ENCODE measurements at regions not wholly inside any gene's neighbourhood (a gene's known extent, or its start where the extent isn't known, plus 50 kb on each side); places are given as distances from the start of the nearest gene placed in this dataset.

DNA sequence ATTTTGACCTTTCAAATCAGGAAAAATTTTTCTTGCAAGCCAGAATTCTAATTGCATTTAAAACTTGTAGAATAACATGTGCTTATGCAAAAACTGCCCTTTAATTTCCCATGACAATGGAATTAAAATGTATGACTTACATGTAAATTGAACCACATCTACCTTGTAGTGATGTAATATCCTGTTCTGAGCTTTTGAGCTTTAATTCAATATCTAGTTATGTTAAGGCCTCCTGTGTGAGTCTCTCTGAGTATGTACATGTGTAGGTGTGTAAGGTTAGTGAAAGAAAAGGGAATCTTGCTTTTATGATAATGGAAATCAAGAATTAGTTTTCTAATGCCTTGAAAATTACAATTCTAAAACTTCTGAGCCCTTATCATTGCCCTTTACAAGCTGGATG lies 344.8 kb upstream of the AKR1E2 start:
- no peak overlapping the region for H3K4me3 ChIP-seq (ENCODE audit: low read length)
- no peak for DNase-seq (ENCODE audit: low read depth, low spot score)

DNA sequence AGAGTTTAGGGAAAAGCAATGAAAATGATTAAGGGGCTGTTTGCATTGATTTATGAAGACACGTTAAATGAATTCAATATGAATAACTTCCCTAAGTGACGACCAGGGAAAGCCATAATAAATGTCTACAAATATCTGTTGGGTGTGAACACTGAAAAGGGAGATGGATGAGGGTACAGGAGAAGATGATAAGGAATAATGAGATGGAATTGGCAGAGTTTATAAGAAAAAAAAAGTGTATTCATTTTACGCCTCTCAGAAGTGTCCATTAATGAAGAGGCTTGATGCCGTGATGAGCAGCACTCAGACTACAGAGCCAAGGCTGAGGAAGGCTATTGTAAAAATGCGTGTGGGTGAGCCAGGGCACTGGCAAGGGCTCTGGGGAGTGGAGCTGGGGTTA lies 346.7 kb upstream of the AKR1E2 start:
- no peak overlapping the region for H3K4me3 ChIP-seq (ENCODE audit: low read length)
- DNase-seq (ENCODE audit: low read depth, low spot score) = no peak

DNA sequence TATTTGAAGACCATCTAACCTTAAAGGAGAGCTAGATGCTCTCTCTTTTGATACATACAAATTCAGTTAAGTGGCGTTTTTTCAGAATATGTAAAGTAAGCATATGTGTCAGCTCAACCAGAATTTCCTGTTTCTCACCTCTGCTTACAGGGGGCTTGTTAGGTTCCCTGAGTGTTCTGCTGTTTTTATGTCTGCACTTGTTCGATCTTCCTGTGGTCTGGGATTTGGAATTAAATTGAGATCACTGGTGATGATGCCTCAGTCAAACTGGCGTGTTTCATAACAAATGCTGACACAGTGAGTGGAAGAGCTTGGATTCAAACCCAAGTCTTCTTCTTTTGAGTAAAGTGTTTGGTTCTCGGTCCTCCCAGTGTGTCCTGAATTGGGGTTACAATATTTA lies 348.3 kb upstream of the AKR1E2 start:
- no peak overlapping the region for H3K4me3 ChIP-seq (ENCODE audit: low read length)
- no peak for DNase-seq (ENCODE audit: low read depth, low spot score)

DNA sequence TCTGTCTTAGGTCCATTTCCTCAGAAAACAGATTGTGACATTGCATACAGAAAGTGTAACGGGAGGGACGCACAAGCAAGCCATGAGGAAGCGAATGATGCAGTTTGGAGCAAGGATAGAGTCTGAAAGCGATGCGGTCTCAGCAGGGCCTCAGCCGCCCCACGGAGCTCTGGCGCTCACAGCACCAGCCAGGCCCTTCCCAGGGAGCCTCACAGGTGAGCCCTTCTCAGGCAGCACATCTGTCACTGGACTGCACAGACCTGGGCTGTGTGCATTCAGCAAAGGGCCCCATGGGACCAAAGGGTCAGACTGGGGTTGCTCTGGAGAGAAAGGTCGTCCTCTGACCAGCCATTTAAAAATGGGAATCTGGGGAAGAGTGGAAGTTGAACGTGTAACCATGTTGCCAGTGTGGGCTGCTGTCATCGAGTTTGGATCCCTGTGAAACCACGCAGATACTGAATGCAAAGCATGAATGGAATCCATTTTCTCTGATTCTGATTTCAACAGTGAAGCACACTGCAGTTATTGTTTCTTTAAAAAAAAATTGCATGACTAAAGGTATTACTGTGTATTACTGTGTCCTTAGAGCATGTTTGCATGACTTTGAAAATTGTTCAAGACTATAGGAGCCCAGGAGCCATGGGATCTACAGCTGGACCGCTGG lies 350.0 kb upstream of the AKR1E2 start:
- no peak overlapping the region for H3K4me3 ChIP-seq (ENCODE audit: low read length)
- no peak for DNase-seq (ENCODE audit: low read depth, low spot score)

DNA sequence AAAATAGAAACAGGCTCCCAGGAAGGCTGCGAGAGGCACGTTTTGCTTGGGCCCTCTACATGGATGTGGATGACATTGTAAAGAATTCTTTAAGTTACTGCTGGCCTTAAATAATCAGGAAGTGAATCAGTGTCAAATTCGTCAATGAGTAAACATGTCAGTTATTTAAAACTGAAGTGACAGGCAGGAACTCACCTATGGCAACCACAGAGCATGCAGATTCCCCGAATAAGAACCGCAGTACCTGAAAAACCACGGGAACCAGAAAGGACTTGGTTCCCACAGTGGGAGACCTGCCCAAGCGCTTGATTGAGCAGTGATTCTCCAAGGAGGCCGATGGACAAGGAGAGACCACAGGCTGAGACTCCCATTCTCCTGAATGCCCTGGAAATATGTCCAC lies 351.2 kb upstream of the AKR1E2 start:
- no peak for DNase-seq (ENCODE audit: low read depth, low spot score)
- no peak overlapping the region for H3K4me3 ChIP-seq (ENCODE audit: low read length)

DNA sequence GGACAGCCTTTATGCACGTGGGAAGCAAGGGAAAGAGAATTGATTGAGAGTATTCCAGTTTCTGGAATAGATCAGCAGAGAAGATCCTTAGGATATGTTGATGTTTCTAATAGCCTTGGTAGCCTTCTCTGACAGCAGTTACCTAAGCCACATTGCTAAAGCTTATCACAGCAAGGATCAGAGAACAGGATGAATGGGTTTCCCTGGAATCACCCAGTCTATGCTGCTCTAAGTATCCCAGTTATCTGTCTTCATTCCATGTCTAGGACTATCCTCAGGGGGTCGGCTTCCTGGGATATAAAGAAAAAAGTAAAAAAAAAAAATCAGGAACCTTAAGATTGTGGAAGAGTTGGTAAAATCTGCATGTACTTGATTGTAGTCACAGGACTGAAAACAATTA lies 352.0 kb upstream of the AKR1E2 start:
- no peak overlapping the region for H3K4me3 ChIP-seq (ENCODE audit: low read length)
- DNase-seq (ENCODE audit: low read depth, low spot score) = no peak

DNA sequence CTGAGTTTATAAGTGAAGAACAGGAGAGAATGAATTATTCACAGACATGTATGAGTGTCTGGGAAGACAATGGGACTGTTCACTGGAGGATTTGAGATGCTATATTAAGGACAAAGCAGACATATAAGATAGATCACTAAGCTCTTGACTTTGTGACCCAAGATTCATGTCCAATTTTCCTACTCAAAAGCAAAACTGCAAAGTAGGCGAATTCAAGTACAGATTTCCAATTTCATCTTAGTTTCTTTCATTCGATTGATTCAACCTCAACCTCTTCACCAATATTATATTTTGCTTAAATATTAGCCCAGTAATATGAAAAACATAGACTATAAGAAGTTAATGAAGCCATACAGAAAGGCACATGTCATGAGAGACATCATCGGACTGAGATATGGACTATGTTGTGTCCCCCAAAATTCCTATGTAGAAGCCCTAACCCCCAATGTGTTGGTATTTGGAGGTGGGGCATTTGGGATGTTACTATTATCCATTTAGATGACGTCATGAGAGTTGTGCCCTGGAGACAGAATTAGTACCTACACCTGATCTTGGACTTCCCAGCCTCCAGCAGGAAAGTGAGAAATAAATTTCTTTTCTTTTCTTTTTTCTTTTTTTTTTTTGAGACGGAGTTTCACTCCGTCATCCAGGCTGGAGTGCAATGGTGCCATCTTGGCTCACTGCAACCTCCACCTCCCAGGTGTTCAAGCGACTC lies 353.7 kb upstream of the AKR1E2 start:
- no peak for DNase-seq (ENCODE audit: low read depth, low spot score)
- no peak overlapping the region for H3K4me3 ChIP-seq (ENCODE audit: low read length)

DNA sequence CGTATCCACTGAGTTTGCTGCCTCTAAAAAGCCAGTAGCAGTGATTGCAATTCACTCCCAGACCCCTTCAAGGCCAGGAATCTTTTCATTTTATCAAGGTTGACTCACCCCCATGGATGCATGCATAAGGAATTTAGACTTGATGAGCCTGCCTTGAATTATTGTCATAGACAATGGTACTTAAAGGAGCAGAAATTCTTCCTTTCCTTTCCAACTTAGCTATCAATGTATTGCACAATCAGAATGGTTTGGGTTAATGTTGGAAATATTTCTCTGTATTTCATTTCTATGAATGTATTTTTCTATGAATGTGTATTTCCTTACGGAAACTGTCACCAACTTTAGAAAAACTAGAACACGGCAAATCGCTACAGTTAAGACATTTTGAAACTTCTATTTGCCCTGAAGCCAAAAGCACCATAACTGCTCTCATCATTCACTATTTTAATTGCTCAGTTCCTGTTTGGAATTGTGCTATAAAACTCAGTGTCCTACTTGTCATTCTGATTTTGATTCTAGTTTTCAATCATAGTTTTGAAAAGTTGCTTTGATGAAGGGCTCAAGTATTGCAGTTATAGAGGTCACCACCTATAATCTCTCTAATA lies 355.7 kb upstream of the AKR1E2 start:
- DNase-seq (ENCODE audit: low read depth, low spot score) = no peak

DNA sequence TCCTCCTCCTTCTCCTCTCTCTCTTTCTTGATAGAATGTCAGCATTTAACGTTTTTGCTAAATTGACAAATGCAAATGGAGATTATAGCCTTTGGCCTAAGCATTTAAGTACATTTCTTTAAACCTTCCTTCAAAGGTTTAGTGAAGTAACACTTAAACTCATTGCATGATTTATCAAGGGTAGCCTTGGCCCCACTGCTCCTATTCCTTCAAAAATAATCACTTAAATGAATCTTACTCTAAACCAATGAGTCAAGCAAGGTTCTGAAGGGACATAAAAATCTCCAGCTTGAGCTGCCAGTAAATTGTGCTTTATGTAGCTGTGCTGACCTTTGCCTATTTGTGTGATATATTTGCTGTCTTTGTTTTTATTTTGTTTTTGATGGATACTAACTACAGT lies 358.5 kb upstream of the AKR1E2 start:
- no peak overlapping the region for H3K4me3 ChIP-seq (ENCODE audit: low read length)
- DNase-seq (ENCODE audit: low read depth, low spot score) = no peak

More for the DNA sequence above, 355.7 kb upstream of the AKR1E2 start:
- H3K4me3 ChIP-seq (ENCODE audit: low read length) = no peak overlapping the region

DNA sequence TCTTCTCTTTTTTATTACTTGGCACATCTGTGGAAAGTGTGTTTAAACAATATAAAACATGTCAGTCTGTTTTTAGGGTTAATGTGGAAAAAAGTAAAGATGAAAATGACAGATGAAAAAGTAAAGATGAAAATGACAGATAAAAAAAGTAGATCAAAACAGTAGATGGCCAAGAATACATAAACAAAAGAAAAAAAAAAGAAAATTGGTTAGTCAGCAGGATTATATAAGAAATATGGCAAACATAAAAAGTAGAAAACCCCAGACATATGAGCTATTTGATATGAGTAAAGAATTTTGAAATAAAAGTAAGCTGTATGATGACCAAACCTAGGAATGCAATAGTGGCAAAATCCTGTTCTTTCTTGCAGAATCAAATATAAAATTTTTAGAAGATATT lies 365.7 kb upstream of the AKR1E2 start:
- no peak for DNase-seq (ENCODE audit: low read depth, low spot score)
- H3K4me3 ChIP-seq (ENCODE audit: low read length) = no peak overlapping the region

DNA sequence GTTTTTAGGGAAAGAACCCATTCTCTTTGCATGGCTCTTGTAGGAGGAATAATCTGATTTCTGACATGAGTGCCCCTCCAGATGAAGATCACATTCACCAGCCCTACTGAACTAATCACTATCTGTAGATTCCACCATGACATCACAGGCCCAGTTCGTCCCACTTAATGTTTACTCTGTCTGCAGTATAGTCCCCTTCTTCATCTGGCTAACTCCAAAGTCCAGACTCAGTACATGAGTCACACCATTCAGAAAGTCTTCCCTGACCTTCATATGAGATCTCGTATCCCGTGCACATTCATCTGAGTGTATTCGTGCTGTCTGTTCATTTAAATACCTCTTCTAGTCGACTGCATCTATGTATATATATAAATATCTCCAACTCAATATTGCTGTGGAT lies 366.5 kb upstream of the AKR1E2 start:
- no peak overlapping the region for H3K4me3 ChIP-seq (ENCODE audit: low read length)
- no peak for DNase-seq (ENCODE audit: low read depth, low spot score)

DNA sequence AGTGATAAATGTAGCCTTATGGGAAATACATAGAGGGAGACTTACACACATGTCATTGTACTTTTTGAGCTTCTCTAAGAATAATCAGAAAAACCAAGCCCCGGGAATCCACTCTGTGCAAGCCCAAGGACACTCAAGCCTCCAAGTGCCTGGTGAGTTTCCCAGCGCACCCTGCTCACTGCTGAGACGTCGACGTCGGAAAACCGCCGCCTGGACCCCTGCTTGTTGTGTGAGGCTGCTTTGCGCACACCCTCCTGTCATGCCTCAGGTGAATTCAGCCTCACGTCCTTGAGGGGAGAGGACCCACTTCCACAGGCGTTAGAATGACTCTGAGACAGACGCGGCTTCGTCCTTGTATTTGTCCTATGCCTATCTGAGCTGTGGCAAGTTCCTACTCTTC lies 368.4 kb upstream of the AKR1E2 start:
- DNase-seq (ENCODE audit: low read depth, low spot score) = no peak
- no peak overlapping the region for H3K4me3 ChIP-seq (ENCODE audit: low read length)

DNA sequence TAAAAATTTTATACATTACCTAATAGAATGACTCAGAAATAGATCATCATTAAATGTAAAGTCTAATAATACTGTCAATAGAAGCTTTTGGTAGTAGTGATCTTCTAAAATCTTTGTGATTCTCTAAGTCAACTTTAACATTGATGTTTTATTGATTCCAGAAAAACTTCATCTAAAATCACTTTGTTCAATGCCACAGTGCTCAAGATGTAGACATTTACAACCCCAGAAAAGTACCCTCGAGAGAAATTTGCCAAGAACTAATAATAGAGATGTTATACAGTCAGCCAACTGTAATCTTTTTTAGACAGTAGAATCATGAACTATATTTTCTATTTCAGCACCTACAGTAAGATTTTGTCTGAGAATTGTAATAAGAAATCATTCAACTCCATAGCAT lies 369.2 kb upstream of the AKR1E2 start:
- DNase-seq (ENCODE audit: low read depth, low spot score) = no peak
- no peak overlapping the region for H3K4me3 ChIP-seq (ENCODE audit: low read length)

DNA sequence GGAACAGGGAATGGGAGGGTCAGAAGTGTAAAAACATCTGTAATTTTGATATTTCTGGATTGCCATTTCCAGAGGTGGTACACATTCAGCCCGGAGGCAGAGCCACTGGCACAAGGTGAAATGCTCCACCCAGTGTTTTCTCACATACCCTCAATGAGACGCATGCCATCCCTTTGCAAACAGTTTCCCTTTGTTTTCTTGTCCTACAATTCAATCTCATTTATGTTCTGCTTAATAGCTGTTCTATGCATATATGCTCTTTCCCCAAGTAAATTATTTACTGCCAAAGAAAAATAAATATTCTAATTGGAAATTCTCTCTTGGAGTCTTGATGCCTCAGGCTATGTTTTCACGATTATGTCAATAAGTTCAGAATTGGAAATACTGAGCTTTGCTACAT lies 369.7 kb upstream of the AKR1E2 start:
- DNase-seq (ENCODE audit: low read depth, low spot score) = no peak
- no peak overlapping the region for H3K4me3 ChIP-seq (ENCODE audit: low read length)

DNA sequence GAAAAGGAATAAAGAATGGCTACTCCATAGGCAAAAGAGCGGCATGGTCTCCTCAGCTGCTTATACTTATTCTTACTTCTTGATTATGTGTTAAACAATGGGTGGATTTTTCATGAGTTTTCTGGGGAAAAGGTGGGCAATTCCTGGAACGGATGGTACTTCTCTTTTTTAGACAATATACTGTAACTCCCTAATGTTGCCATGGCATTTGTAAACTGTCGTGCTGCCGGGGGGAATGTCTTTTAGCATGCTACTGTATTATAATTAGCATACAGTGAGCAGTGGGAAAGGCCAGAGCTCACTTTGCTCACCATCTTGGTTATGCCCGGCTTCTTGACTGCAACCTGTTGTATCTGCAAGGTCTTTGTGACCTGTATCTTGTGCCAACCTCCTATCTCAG lies 372.1 kb upstream of the AKR1E2 start:
- DNase-seq (ENCODE audit: low read depth, low spot score) = no peak
- H3K4me3 ChIP-seq (ENCODE audit: low read length) = no peak overlapping the region

DNA sequence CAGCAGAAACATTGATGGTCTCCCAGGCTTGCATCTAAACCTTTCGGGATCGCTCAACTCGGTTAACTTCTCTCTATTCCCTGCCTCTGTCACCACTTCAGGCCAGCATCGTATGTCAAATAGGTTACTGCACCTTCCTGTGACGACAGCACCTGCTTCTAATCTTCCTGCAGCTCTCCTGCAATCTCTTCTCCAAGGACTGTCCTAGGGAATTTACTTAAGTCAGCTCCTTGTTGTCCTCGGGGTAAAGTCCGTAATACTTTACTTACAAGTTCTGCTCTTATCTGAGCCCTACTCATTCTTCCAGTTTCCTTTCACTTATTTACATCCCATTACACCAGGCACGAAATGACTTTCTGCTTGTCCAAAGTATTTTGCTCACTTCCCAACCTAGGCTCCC lies 372.7 kb upstream of the AKR1E2 start:
- no peak for DNase-seq (ENCODE audit: low read depth, low spot score)
- H3K4me3 ChIP-seq (ENCODE audit: low read length) = no peak overlapping the region

DNA sequence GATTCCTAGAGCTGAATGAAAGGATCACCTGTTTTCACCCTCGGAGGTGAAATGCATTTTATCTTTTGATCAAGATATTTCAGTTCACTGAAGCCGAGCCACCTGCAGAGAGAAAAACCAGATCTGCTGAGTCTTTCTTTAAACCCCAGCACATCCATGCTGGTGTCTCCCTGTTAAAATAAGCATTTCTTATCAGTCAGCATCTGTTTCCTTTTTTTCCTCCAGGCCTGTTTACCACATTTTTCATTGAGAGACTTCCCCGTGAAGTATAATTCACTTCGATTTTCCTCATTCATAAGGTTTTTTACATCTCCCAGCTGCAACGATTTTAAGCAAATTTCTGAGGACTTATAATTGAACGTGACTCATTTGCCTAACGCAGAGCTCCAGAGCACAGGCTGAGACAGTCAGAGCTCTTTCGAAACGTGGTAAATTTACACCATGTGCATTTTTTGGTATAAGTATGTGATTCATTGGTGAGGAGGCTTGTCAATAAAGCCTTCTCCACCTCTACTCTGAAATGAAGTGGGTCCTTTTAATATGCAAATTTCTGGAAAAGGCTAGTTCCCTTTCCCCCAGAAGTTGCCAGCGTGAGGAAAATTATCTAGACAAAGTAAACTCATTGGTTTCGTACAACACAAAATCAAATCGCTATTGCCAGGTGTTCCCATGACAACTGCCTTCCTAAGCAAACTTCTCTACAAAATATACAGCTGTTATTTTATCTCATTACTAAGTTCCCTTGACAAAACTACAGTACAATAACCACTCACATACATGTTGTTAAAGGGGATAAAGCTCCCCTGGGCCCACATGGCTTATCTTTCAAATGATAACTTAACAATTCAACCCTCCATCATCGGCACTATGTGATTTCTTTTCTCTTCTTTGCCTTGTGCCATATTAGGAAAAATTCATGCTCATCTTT lies 374.8 kb upstream of the AKR1E2 start:
- H3K4me3 ChIP-seq (ENCODE audit: low read length) = no peak overlapping the region
- DNase-seq (ENCODE audit: low read depth, low spot score) = peak; percentile 67

DNA sequence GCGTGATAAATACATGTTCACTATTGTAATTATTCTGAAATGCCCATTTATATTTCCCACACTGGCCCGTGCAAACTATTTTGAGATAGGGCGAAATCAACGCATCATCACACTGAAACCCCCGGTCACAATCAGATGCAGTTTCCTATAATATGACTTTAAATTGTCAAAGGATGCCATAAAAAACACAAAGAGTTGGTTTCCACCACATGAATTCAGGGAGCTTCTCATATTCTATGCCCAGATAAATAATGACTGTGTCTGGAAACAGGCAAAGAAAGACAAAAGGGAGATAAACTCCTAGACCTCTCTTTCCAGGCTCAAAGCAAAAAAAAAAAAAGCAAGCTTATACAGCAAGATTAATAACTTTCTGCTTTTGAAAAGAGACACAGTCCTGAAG lies 375.8 kb upstream of the AKR1E2 start:
- H3K4me3 ChIP-seq (ENCODE audit: low read length) = no peak overlapping the region
- no peak for DNase-seq (ENCODE audit: low read depth, low spot score)

DNA sequence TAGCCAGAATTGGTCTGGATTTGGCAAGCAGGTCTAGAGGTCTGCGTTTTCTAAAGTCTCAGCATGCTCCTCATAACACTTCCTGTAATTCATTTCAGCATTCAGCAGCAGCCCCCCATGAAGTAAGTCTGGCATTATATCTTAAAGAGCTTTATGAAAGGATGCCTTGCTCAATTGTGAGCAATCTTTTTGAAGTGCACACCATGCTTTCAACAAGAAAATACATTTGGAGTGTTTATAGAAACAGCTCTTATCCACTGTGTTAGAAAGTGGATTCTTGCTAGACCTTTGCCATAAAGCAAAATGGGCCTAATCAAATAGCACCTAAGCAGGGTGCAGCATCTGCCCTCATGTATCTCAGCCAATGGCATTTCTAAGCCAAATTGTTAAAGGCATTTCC lies 378.0 kb upstream of the AKR1E2 start:
- no peak overlapping the region for H3K4me3 ChIP-seq (ENCODE audit: low read length)
- DNase-seq (ENCODE audit: low read depth, low spot score) = no peak

DNA sequence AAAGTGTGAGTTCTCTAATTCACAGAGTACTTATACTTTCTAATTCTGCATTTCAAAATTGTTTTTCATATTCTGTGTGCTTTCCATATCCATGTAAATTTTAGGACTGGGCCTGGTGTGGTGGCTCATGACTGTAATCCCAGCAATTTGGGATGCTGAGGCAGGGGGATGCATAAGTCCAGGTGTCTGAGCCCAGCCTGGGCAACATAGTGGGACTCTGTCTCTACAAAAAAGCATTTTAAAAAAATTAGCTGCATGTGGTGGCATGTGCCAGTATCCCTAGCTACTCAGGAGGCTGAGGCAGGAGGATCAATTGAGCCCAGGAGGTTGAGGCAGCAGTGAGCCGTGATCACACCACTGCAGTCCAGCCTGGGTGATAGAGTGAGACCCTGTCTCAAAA lies 382.6 kb upstream of the AKR1E2 start:
- DNase-seq (ENCODE audit: low read depth, low spot score) = no peak
- no peak overlapping the region for H3K4me3 ChIP-seq (ENCODE audit: low read length)

Measured in Jurkat, Clone E6-1 (cell line).